ENCODE measurements at regions not wholly inside any gene's neighbourhood (a gene's known extent, or its start where the extent isn't known, plus 50 kb on each side); places are given as distances from the start of the nearest gene placed in this dataset.

DNA sequence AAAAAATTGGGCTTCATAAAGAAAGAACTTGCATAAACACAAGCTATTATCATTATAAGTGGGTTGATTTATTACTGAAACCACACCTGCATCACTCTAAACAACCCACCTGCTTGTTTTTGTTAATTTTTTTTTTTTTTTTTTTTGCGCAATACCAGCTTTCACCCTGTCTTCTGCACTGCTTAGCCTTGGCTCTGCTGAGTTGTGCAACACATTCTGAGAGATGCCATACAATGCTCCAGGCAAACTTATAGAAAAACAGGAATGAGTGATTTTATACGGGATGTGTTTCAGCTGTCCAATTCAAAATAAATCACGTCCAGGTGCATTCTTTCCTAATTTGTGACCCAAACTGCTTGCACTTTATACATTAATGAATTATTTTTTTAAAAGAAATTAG lies 923.6 kb downstream of the GATA3 start:
- DNase-seq (ENCODE audit: low spot score), result no peak

DNA sequence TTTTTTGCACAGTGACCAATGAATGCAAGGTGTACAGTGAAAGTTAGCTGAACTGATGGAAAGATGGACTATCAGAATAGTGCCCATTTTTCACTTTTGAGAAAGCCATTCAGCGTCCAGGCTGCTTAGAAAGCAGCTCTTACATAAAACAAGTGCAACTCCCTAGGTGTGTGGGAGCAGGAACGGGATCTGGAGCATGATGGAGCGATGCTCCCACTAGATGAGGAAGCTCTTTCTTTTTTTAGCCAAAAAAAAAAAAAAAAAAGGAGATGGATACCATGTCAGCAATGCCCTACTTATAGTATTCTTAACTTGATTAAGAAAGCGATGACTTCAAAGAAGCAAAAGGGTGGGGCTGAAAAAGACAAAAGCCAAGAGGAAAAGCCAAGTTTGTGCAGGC lies 925.5 kb downstream of the GATA3 start:
- no peak for DNase-seq (ENCODE audit: low spot score)

GRCh38 chr10:8981277-8981676 lies 926.8 kb downstream of the GATA3 start:
- DNase-seq (ENCODE audit: low spot score), result no peak

GRCh38 chr10:8985651-8986050 lies 931.2 kb downstream of the GATA3 start:
- DNase-seq (ENCODE audit: low spot score), result no peak

DNA sequence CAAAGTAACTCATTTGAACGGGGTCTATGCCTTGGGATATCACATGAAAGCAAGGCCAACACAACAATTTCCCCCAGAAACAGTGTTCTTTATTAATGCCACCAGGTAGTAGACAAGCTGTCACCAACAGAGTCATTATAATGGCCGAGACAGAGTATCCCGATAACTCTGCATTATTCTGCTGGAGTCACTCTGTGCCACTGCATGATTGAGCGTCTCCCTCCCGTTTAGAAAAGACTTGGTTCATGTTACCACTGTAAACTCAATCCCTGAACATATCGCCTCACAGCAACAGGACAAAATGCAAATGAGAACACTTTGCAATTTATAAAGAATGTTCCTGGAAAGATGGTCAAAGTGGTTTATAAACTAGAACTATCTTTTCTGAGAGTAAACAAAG lies 932.5 kb downstream of the GATA3 start:
- no peak for DNase-seq (ENCODE audit: low spot score)

GRCh38 chr10:8987712-8988111 lies 933.2 kb downstream of the GATA3 start:
- DNase-seq (ENCODE audit: low spot score), result no peak

DNA sequence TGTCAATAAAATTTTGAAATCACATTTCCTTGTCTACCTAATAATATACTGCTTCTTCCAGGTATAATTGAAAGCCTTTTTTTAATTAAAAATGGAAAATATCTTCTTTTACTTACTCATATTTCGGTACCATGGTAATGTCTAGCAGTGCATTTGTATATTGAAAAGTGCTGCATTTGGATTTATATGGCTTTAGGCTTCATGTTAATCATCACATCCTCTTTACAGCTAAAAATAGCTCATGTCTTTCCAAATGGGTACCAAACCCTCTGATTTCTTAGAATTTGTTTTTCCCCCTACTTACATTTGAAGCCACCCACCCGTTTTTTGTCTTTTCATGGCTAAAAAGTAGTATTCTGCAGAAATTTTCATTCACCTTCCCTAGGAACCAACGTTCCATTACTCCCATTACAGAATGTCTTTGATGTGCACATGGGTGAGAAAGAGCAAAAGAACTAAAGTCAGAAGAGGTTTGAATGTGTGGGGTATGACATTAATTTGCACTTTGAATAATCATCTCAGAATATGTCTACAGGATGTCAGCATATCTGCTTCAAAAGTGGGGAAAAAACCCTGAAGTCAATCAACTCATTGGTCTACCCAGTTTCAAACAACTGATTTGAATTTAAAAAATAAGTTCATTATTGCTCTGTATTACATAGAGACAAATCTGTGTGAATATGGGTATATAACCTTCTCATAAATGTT lies 935.9 kb downstream of the GATA3 start:
- no peak for DNase-seq (ENCODE audit: low spot score)

- no peak for DNase-seq (ENCODE audit: low spot score)
Observed at GRCh38 chr10:8992009-8992408, 937.5 kb downstream of the GATA3 start.

DNA sequence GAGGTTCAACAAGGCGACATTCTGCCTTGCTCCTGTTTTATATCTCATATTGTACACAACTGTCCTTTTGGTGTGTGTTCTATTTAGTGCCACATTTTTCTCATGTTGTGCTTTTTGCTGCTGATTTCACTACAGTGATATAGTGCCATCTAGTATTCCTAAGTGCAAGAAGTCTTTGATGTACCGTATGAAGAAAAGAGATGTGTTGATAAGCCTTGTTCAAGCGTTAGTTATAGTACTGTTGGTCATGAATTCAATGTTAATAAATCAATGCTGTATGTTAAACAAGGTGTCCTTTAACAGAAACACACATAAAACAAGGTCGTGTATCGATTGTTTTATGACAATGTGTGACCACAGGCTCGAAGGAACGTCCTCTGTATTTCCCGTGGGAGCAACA lies 939.4 kb downstream of the GATA3 start:
- no peak for DNase-seq (ENCODE audit: low spot score)

- DNase-seq (ENCODE audit: low spot score), result no peak
Observed at GRCh38 chr10:8998751-8999150, 944.3 kb downstream of the GATA3 start.

- DNase-seq (ENCODE audit: low spot score), result no peak
Observed at GRCh38 chr10:9003122-9003521, 948.6 kb downstream of the GATA3 start.

DNA sequence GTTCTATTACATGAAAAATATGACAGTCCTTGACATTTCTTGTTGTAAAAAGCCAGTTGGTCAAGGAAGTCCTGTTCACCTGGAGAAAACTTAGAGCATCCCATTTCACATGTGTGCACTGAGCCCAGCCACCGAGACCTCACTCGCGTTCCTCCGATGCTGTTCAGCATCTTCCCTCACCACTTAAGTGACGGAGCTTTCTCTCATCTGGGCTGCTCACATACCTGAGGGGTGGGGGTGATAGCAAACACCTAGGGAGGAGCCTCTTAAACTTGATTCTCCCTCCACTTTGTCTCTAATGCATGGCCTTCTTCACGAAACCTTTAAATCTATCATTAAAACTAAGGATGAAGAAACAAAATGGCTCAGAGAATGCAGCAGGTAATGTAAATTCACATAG lies 950.2 kb downstream of the GATA3 start:
- DNase-seq (ENCODE audit: low spot score), result no peak

DNA sequence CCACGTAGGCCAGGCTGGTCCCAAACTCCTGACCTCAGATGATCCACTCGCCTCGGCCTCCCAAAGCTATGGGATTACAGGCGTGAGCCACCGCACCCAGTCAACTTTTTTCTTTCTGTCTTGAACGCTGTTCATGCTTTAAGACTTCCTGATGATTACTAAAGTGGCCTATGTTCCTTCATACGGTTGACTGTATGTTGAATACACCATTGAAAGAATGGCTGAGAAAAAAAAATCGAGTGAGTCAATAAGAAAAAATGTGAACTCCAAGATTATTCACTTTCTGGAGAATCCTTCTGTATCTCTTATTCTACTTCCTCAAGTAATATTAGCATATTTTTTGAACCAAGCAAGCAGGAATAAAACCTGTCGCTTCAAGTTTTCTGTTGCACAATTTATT lies 955.0 kb downstream of the GATA3 start:
- DNase-seq (ENCODE audit: low spot score), result no peak

DNA sequence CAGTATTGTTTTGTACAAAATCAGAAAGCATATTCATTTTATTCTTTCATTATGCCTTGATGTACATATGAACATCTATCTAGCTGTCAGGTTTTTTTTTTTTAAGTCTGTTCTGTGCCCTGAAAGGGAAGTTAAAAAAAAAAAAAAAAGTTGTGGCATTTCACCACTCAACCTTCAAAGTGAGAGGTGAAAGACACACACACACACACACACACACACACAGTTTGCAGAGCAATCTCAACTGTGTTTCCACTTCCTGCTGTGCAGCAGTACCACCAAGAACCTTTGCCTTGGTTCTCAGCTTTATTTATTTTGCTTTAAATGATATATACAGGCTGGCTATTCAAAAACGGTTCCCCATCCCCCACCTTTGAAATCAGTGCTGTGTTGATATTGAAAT lies 955.6 kb downstream of the GATA3 start:
- no peak for DNase-seq (ENCODE audit: low spot score)

- DNase-seq (ENCODE audit: low spot score), result no peak
Observed at GRCh38 chr10:9010931-9011670, 956.6 kb downstream of the GATA3 start.

DNA sequence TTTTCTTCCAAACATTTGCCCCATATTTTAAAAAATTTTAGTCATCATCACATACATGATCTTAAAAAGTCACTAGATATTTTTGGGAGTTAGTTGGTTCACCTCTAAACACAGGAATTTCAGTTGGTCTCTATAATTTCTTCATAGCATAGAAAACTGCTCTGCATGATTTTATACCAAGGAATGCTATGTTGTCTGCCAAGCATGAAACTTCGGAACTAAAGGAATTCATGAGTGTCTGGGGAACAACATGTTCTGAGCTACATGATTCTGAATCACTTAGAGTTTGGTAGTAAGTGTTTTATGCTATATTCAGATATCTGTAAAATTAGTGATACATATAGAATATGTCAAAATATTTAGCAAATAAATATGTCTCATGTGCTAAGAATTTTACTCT lies 957.8 kb downstream of the GATA3 start:
- no peak for DNase-seq (ENCODE audit: low spot score)

GRCh38 chr10:9015005-9015404 lies 960.5 kb downstream of the GATA3 start:
- DNase-seq (ENCODE audit: low spot score), result no peak

DNA sequence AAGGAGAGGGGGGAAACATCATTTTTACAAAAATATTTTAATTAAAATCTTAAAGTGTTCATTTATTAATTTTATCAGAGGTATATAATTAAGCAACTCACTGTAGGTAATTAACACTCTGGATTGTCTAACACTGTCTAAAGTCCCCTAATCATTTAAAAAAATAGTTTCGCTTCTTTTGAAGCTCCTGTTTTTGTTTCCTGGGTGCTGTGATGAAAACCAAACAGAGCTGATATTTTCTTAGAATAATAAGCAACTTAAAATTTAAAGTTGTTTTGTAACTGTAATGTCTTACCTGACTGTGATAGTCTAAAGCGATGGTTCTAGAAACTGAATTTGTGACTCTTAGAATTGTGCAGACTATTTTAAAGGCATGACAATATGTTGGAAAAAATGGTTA lies 961.0 kb downstream of the GATA3 start:
- DNase-seq (ENCODE audit: low spot score), result no peak

- no peak for DNase-seq (ENCODE audit: low spot score)
Observed at GRCh38 chr10:9016930-9017329, 962.4 kb downstream of the GATA3 start.

DNA sequence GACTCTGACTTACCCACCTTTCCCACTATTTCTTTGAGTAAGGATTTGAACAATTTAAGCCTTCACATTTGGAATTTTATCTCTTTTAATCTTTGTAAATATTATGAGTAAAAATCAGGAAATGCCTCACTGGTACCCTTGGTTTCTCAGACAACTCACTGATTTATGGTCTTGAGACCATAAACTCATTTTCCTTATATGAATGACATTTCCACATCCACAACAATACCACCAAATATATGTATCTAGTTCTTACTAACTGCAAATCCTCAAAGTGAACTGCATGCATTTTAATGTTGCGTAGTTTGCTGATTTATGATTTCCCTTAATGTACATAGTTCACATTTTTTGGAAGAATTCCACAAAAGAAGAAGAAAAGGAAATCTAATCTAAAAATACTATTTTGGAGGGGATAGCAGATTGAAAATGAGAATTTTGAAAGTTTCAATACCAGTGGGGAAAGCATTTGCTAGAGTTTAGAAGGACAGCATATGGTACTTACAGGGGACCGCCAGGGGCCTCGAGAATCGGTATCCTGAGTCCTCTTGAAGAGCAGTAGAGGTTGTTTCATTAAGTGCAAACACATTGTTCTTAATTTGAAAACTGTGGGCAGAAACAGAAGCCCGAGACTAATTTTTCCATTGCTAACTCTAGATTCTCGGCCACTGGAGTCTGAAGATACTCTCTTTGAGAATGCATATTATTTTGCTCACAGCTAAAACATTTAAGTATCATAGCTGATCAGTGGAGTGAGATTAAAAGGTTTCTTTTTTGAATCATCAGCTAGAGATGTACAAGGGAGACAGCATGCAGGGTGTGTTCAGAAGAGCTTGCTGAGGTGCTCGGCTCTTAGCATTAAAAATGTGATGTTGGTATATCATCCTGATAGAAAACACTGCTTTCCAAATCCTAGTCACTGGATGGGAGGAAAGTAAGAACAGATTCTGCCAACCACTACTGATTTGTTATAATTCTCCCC lies 964.0 kb downstream of the GATA3 start:
- DNase-seq (ENCODE audit: low spot score), result no peak

- no peak for DNase-seq (ENCODE audit: low spot score)
Observed at GRCh38 chr10:9023206-9023605, 968.7 kb downstream of the GATA3 start.

DNA sequence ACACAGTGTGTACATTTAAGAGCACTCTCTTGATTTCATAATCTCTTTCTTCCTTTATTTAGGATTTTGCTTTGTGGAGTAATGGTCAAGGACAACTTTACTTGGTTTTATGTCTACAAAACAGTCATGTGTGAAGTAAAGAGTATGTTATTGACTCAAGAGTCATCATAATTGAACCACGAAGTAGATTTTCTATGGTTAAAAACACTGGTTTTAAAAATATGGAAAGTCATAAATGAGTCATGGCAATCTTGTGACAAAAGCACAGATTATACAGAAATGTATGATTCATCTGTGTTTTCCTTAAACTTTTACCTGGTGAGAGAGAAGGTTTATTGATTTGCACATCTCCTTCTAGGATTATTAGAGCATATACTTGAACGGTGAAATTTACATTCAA lies 969.7 kb downstream of the GATA3 start:
- DNase-seq (ENCODE audit: low spot score), result no peak

- no peak for DNase-seq (ENCODE audit: low spot score)
Observed at GRCh38 chr10:9028231-9028630, 973.7 kb downstream of the GATA3 start.
